Endodermal cell (in vitro differentiated cells): ENCODE measurements at regions not wholly inside any gene's neighbourhood (a gene's known extent, or its start where the extent isn't known, plus 50 kb on each side); places are given as distances from the start of the nearest gene placed in this dataset.

Experiments
- DNase-seq: peaks from one replicate; pipeline ENCODE4 v3.0.0-alpha.2; 2017
- H3K27ac ChIP-seq: 2 replicates; pipeline ENCODE4 v1.5.1; 2013; ENCODE audit warnings: mild to moderate bottlenecking, low read depth, low read length, moderate library complexity
- H3K27me3 ChIP-seq: 2 replicates; pipeline ENCODE4 v1.6.1; 2013; ENCODE audit warnings: mild to moderate bottlenecking, low read length, moderate library complexity; ENCODE audit not compliant: insufficient read depth, control insufficient read depth, poor library complexity, severe bottlenecking
- H3K36me3 ChIP-seq: 2 replicates; pipeline ENCODE4 v1.7.0; 2013; ENCODE audit warnings: mild to moderate bottlenecking, low read length, moderate library complexity; ENCODE audit not compliant: control insufficient read depth, insufficient read depth
- H3K4me1 ChIP-seq: one replicate; pipeline ENCODE4 v1.7.0; 2013; ENCODE audit warnings: low read length; ENCODE audit not compliant: control insufficient read depth, insufficient read depth
- H3K4me3 ChIP-seq: 2 replicates; pipeline ENCODE4 v1.5.1; 2013; ENCODE audit warnings: mild to moderate bottlenecking, low read length, moderate library complexity
- H3K9ac ChIP-seq: 2 replicates; pipeline ENCODE4 v1.6.1; 2013; ENCODE audit warnings: mild to moderate bottlenecking, low read length, moderate library complexity; ENCODE audit not compliant: poor library complexity, severe bottlenecking; ENCODE audit errors: extremely low read depth
- H3K9me3 ChIP-seq: 2 replicates; pipeline ENCODE4 v1.6.1; 2013; ENCODE audit warnings: mild to moderate bottlenecking, low read length, moderate library complexity; ENCODE audit not compliant: control insufficient read depth
- H3K27ac Mint-ChIP-seq: 2 replicates; pipeline ENCODE4 v1.8.0; 2020; ENCODE audit warnings: mixed read lengths
- H3K27me3 Mint-ChIP-seq: 2 replicates; pipeline ENCODE4 v1.8.0; 2021; ENCODE audit warnings: mild to moderate bottlenecking, mixed read lengths; ENCODE audit not compliant: insufficient read depth
- H3K36me3 Mint-ChIP-seq: 2 replicates; pipeline ENCODE4 v1.8.0; 2020; ENCODE audit warnings: low read depth, mixed read lengths
- H3K4me1 Mint-ChIP-seq: 2 replicates; pipeline ENCODE4 v1.8.0; 2020; ENCODE audit warnings: mixed read lengths
- H3K4me3 Mint-ChIP-seq: 2 replicates; pipeline ENCODE4 v1.8.0; 2020; ENCODE audit warnings: mild to moderate bottlenecking, moderate library complexity, mixed read lengths
- H3K9me3 Mint-ChIP-seq: 2 replicates; pipeline ENCODE4 v1.8.0; 2020; ENCODE audit warnings: mild to moderate bottlenecking, mixed read lengths
- WGBS, 2 experiments: methylation state at CpG; one replicate each; pipeline versions ENCODE4 v1.1.5 to v1.1.7; 2013; ENCODE audit warnings: missing lambda C conversion rate in 2 of 2, mixed read lengths in 1 of 2; ENCODE audit not compliant: insufficient coverage in 1 of 2, insufficient read length in 1 of 2; 5-methylcytosine and 5-hydroxymethylcytosine counted together
- TF ChIP-seq, protein P1 (sequence below): fragments of 200-600 bp; sonication (generic); conservative IDR thresholded peaks from 2 replicates; pipeline ENCODE4 v1.5.0; 2021; ENCODE audit warnings: antibody characterized with exemption, mild to moderate bottlenecking

DNA sequence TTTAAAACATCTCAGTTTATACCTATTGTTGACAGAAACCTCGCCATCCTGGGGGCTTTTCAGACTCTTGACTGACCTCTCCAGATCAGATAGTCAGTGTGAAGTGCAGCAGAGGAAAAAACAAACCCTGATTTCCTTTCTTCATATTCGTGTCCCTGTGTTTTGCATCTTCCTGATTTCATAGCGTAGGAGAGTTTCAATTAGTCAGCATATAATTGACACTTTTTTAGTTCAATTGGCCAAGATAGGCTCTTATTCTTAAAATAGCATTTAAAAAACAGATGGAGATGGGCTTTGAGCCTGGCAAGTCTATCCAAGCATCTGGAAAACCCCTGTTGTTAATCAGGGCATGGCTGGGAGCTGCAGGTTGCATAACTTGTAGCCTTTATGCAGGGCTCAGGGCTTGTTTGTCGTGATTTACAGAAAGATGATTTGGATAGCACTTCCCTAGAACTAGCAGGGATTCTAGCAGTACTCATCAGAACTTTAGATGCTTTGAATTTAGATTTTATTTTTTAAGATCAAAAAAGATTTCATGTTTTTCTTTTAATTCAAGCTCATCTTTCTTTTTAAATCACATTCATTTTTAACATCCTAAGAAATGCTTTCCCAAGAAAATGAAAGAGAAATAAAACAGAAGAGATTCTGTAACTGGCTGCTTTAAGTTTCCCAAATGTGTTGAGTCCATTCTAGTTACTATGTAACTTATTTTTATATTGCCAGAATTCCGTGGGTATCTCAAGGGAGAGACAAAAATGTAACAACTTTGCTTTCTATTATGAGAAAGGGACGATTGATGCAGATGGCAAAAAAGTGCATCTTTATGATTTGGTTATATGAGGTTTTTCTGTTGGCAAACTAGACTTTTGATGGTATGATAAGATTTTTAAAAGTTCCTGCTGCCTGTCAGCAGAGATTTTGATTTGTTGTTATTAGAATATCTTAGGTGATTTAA lies 270.8 kb upstream of the FZD8 start:
- no peak overlapping the region for H3K9ac ChIP-seq
- H3K27ac ChIP-seq = no peak overlapping the region
- no peak for DNase-seq
- TF ChIP-seq, protein P1, sequence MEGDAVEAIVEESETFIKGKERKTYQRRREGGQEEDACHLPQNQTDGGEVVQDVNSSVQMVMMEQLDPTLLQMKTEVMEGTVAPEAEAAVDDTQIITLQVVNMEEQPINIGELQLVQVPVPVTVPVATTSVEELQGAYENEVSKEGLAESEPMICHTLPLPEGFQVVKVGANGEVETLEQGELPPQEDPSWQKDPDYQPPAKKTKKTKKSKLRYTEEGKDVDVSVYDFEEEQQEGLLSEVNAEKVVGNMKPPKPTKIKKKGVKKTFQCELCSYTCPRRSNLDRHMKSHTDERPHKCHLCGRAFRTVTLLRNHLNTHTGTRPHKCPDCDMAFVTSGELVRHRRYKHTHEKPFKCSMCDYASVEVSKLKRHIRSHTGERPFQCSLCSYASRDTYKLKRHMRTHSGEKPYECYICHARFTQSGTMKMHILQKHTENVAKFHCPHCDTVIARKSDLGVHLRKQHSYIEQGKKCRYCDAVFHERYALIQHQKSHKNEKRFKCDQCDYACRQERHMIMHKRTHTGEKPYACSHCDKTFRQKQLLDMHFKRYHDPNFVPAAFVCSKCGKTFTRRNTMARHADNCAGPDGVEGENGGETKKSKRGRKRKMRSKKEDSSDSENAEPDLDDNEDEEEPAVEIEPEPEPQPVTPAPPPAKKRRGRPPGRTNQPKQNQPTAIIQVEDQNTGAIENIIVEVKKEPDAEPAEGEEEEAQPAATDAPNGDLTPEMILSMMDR = no peak
- H3K9me3 ChIP-seq = no peaks in the 10 kb centered on the region
- 34 to 35% methylated on average over 3 to 6 of the region's 6 CpGs for WGBS, 2 experiments
- Mint-ChIP-seq H3K27me3 (peaks cover 3% of the 10 kb centered on the region), H3K36me3 (no peaks in the 10 kb centered on the region), H3K4me1 (peaks cover 52% of the 10 kb centered on the region), H3K27ac (peak overlapping the region; percentile 37), H3K9me3 (no peaks in the 10 kb centered on the region), H3K4me3 (peak overlapping the region; percentile 3)
- H3K27me3 ChIP-seq = no peaks in the 10 kb centered on the region
- peaks cover 11% of the 10 kb centered on the region for H3K4me1 ChIP-seq
- no peak overlapping the region for H3K4me3 ChIP-seq
- no peaks in the 10 kb centered on the region for H3K36me3 ChIP-seq

DNA sequence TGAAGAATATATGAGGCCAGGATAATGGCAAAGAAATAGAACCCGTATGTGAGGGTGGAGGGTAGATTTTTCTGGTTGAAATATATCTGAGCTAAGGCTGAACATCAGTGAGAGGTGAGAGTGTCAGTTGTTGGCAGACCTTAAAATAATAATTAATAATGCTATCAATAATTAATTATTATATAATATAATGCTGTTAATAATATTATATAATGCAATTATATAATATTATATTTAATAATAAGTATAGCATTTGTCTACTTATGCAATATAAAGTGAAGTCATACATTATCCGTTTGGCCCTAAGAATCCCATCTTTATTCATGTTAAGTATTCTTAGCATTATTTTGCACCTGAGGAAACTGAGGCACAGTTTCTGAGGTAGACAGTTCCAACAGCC lies 269.9 kb upstream of the FZD8 start:
- no peak overlapping the region for H3K9ac ChIP-seq
- peaks cover 3% of the 10 kb centered on the region for H3K27me3 Mint-ChIP-seq
- 92 to 100% methylated on average over 1 to 2 of the region's 2 CpGs for WGBS, 2 experiments

DNA sequence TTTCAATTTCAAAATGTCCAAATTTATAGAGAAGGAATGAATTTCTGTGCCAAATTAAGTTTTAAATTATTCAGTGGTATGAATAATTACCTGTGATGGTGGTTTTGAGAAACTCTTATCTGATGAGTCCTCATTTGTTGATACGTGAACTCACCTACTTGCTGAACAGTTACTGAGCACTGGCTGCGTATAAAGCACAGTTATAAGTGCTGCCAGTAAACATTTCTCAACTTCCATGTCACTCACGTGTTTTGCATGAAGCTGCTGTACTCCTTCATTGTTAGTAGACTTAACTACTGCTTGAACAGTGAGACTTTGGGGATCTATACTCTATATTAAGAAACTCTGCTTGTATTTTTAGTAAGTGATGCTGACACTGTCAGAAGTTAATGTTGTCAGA lies 269.1 kb upstream of the FZD8 start:
- no peak overlapping the region for H3K27ac ChIP-seq
- TF ChIP-seq, protein P1 = no peak

More for the DNA sequence above, 269.9 kb upstream of the FZD8 start:
- TF ChIP-seq, protein P1 = no peak
- no peaks in the 10 kb centered on the region for H3K9me3 Mint-ChIP-seq
- Histone ChIP-seq H3K36me3 (no peaks in the 10 kb centered on the region), H3K9me3 (no peaks in the 10 kb centered on the region), H3K27ac (no peak overlapping the region), H3K4me3 (no peak overlapping the region), H3K4me1 (peaks cover 10% of the 10 kb centered on the region), H3K27me3 (no peaks in the 10 kb centered on the region)
- no peaks in the 10 kb centered on the region for H3K36me3 Mint-ChIP-seq
- H3K4me3 Mint-ChIP-seq = no peak overlapping the region
- peaks cover 56% of the 10 kb centered on the region for H3K4me1 Mint-ChIP-seq
- DNase-seq = no peak
- no peak overlapping the region for H3K27ac Mint-ChIP-seq

More for the DNA sequence above, 269.1 kb upstream of the FZD8 start:
- no peaks in the 10 kb centered on the region for H3K36me3 ChIP-seq
- Mint-ChIP-seq H3K9me3 (no peaks in the 10 kb centered on the region), H3K36me3 (no peaks in the 10 kb centered on the region), H3K4me1 (peaks cover 61% of the 10 kb centered on the region), H3K4me3 (no peak overlapping the region), H3K27me3 (peaks cover 3% of the 10 kb centered on the region), H3K27ac (no peak overlapping the region)
- H3K9me3 ChIP-seq = no peaks in the 10 kb centered on the region
- 90 to 97% methylated on average over 2 to 3 of the region's 3 CpGs for WGBS, 2 experiments
- H3K4me3 ChIP-seq = no peak overlapping the region
- DNase-seq = no peak
- no peaks in the 10 kb centered on the region for H3K27me3 ChIP-seq
- H3K4me1 ChIP-seq = peaks cover 10% of the 10 kb centered on the region
- H3K9ac ChIP-seq = no peak overlapping the region
